ENCODE measurements at regions not wholly inside any gene's neighbourhood (a gene's known extent, or its start where the extent isn't known, plus 50 kb on each side); places are given as distances from the start of the nearest gene placed in this dataset.

DNA sequence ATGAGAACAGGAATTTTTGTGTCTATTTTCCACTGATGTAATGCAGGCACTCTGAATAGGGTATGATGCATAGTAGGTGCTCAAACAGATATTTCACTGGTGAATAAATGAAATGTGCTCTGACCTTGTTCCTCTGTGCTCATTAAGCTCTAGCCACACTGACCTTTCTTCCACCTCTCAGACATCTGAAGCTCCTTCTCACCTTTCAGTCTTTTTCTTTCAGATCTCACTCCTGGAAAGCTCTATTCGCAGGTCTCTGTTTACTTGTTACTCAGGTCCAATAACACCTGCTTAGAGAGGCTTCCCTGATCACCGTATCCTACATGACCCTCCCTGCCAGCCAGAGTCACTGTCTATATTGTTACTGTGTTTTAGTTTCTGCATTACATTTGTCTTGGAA, 59.2 kb upstream of the IVNS1ABP start (continued):
- no peak for TF ChIP-seq KAT2B (IDR thresholded peaks at IDR 0.05; ENCODE audit: borderline replicate concordance, low read depth, low read length)
- TF ChIP-seq, protein P1, sequence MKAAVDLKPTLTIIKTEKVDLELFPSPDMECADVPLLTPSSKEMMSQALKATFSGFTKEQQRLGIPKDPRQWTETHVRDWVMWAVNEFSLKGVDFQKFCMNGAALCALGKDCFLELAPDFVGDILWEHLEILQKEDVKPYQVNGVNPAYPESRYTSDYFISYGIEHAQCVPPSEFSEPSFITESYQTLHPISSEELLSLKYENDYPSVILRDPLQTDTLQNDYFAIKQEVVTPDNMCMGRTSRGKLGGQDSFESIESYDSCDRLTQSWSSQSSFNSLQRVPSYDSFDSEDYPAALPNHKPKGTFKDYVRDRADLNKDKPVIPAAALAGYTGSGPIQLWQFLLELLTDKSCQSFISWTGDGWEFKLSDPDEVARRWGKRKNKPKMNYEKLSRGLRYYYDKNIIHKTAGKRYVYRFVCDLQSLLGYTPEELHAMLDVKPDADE (CRISPR knock-in tag; IDR thresholded peaks at IDR 0.05): no peak
- no peak for TF ChIP-seq REST (IDR thresholded peaks at IDR 0.05; ENCODE audit: borderline replicate concordance in 1 of 2, low read depth in 1 of 2, low read length in 2 of 2)
- no peak for TF ChIP-seq ZNF282 (IDR thresholded peaks at IDR 0.05; ENCODE audit: partially characterized antibody)
- no peak for TF ChIP-seq ZNF879 (CRISPR knock-in tag; IDR thresholded peaks at IDR 0.05)
- TF ChIP-seq, protein P2, sequence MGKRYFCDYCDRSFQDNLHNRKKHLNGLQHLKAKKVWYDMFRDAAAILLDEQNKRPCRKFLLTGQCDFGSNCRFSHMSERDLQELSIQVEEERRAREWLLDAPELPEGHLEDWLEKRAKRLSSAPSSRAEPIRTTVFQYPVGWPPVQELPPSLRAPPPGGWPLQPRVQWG (CRISPR knock-in tag; IDR thresholded peaks at IDR 0.05; ENCODE audit: borderline replicate concordance, low read depth): no peak
- no peak for TF ChIP-seq ZFP36L2 (CRISPR knock-in tag; IDR thresholded peaks at IDR 0.05)
- TF ChIP-seq ZNF576 (CRISPR knock-in tag; IDR thresholded peaks at IDR 0.05): no peak
- TF ChIP-seq TSC22D2 (CRISPR knock-in tag; IDR thresholded peaks at IDR 0.05; ENCODE audit: borderline replicate concordance): no peak
- TF ChIP-seq TBX3 (IDR thresholded peaks at IDR 0.05; ENCODE audit: borderline replicate concordance): no peak
- no peak for TF ChIP-seq HNF4A (CRISPR knock-in tag; IDR thresholded peaks at IDR 0.05)
